MM.1S (cell line): ENCODE measurements at regions not wholly inside any gene's neighbourhood (a gene's known extent, or its start where the extent isn't known, plus 50 kb on each side); places are given as distances from the start of the nearest gene placed in this dataset.

Source experiments
- DNase-seq: peaks from one replicate; pipeline ENCODE4 v3.0.0-alpha.2; 2015
- H2AFZ ChIP-seq: fragments of 300-600 bp; sonication (generic); 2 replicates; pipeline ENCODE4 v1.6.0; 2016; ENCODE audit warnings: antibody characterized with exemption, low read length
- H3F3A ChIP-seq: fragments of 300-600 bp; sonication (generic); 2 replicates; pipeline ENCODE4 v1.6.1; 2016; ENCODE audit warnings: mild to moderate bottlenecking, antibody characterized with exemption, low read length, moderate library complexity, mixed read lengths; ENCODE audit not compliant: insufficient read depth
- H3K27ac ChIP-seq: fragments of 300-600 bp; sonication (generic); 2 replicates; pipeline ENCODE4 v1.5.1; 2016; ENCODE audit warnings: mild to moderate bottlenecking, low read length
- H3K27me3 ChIP-seq: fragments of 300-600 bp; sonication (generic); replicated peaks from 2 replicates; pipeline ENCODE4 v1.6.0; 2016; ENCODE audit warnings: low read length; ENCODE audit not compliant: insufficient read depth
- H3K36me3 ChIP-seq: fragments of 300-600 bp; sonication (generic); replicated peaks from 2 replicates; pipeline ENCODE4 v1.6.1; 2016; ENCODE audit warnings: mild to moderate bottlenecking, low read length, mixed read lengths; ENCODE audit not compliant: insufficient read depth
- H3K4me1 ChIP-seq: fragments of 300-600 bp; sonication (generic); 2 replicates; pipeline ENCODE4 v1.6.1; 2016; ENCODE audit warnings: low read length, mixed read lengths
- H3K4me2 ChIP-seq: fragments of 300-600 bp; sonication (generic); 2 replicates; pipeline ENCODE4 v1.6.0; 2016; ENCODE audit warnings: low read depth, low read length
- H3K4me3 ChIP-seq: fragments of 300-600 bp; sonication (generic); 2 replicates; pipeline ENCODE4 v1.5.1; 2016; ENCODE audit warnings: low read length, mixed read lengths
- H3K79me2 ChIP-seq: fragments of 300-600 bp; sonication (generic); 2 replicates; pipeline ENCODE4 v1.6.1; 2016; ENCODE audit warnings: mixed run types, low read length, mixed read lengths
- H3K9ac ChIP-seq: fragments of 300-600 bp; sonication (generic); 2 replicates; pipeline ENCODE4 v1.6.1; 2016; ENCODE audit warnings: low read length, mixed read lengths
- H3K9me2 ChIP-seq: fragments of 300-600 bp; sonication (generic); replicated peaks from 2 replicates; pipeline ENCODE4 v1.6.1; 2016; ENCODE audit warnings: mild to moderate bottlenecking, low read length, mixed read lengths; ENCODE audit not compliant: insufficient read depth
- H3K9me3 ChIP-seq: fragments of 300-600 bp; sonication (generic); replicated peaks from 2 replicates; pipeline ENCODE4 v1.6.1; 2016; ENCODE audit warnings: mild to moderate bottlenecking, low read length, mixed read lengths; ENCODE audit not compliant: insufficient read depth
- H4K20me1 ChIP-seq: fragments of 300-600 bp; sonication (generic); 2 replicates; pipeline ENCODE4 v1.6.1; 2016; ENCODE audit warnings: mild to moderate bottlenecking, low read length, moderate library complexity, mixed read lengths; ENCODE audit not compliant: insufficient read depth
- EZH2 ChIP-seq: fragments of 300-600 bp; sonication (generic); optimal IDR thresholded peaks from 2 replicates; pipeline ENCODE3; 2017; ENCODE audit warnings: low read depth, mild to moderate bottlenecking, antibody characterized with exemption, low read length, mixed read lengths
- EZH2phosphoT487 ChIP-seq: fragments of 300-600 bp; sonication (generic); IDR thresholded peaks from 2 replicates; pipeline ENCODE4 v1.6.1; 2018; ENCODE audit warnings: antibody characterized with exemption, low read length
- TF ChIP-seq, protein P1 (sequence below): fragments of 300-600 bp; sonication (generic); IDR thresholded peaks from 2 replicates; pipeline ENCODE4 v1.5.1; 2016; ENCODE audit warnings: antibody characterized with exemption, low read length, mixed read lengths

DNA sequence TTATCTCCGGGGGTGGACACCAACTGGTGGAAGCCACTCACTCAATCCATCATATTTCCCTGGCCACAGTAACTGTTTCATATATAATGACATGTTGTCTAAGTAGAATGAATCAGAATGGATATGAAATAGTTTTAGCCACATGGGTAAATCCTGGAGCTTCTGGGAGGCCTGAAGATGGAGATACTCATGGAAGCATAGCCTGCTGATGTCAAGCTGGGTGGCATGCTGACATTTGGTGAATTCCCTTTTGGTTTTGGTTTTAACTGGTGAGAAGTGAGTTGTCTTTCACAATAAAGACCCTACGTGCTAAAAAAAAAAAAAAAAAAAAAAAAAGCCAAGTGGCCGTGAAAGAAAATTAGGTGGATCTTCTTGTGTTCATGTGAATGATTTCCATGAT is 105.3 kb upstream of the ITGA6 start:
- Histone ChIP-seq H2AFZ (no peak overlapping the region), H3K4me1 (no peaks in the 10 kb centered on the region), H3K9me3 (no peaks in the 10 kb centered on the region), H3K9ac (no peak overlapping the region), H3K79me2 (no peaks in the 10 kb centered on the region), H3K4me2 (no peak overlapping the region), H3K27me3 (no peaks in the 10 kb centered on the region), H3K36me3 (no peaks in the 10 kb centered on the region), H3F3A (no peaks in the 10 kb centered on the region), H3K4me3 (no peak overlapping the region), H4K20me1 (no peaks in the 10 kb centered on the region), H3K9me2 (no peaks in the 10 kb centered on the region), H3K27ac (no peak overlapping the region)
- TF ChIP-seq EZH2, result no peak
- TF ChIP-seq, protein P1, sequence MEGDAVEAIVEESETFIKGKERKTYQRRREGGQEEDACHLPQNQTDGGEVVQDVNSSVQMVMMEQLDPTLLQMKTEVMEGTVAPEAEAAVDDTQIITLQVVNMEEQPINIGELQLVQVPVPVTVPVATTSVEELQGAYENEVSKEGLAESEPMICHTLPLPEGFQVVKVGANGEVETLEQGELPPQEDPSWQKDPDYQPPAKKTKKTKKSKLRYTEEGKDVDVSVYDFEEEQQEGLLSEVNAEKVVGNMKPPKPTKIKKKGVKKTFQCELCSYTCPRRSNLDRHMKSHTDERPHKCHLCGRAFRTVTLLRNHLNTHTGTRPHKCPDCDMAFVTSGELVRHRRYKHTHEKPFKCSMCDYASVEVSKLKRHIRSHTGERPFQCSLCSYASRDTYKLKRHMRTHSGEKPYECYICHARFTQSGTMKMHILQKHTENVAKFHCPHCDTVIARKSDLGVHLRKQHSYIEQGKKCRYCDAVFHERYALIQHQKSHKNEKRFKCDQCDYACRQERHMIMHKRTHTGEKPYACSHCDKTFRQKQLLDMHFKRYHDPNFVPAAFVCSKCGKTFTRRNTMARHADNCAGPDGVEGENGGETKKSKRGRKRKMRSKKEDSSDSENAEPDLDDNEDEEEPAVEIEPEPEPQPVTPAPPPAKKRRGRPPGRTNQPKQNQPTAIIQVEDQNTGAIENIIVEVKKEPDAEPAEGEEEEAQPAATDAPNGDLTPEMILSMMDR, result no peak
- TF ChIP-seq EZH2phosphoT487, result no peak
- DNase-seq, result no peak

DNA sequence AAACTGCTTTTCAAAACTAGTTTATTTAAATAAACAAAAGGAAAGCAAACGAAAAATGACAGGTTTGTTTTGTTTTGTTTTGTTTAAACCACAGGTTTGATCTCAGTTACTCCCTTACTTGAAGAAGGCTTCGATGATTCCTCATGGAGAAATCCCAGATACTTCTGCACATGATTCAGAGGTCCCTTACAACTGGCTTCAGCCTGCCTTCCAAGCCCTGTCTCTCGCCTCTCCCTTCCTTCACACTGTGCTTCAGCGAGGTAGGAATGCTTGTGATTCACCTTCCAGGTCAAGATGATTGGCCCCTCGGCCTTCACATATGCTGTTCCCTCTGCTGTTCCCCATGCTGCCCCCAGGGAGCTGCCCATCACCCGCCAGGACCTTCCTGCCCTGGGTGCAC is 104.1 kb upstream of the ITGA6 start:
- DNase-seq, result no peak
- Histone ChIP-seq H3K9me3 (no peaks in the 10 kb centered on the region), H3K27ac (no peak overlapping the region), H3K36me3 (no peaks in the 10 kb centered on the region), H3K79me2 (no peaks in the 10 kb centered on the region), H3K9me2 (no peaks in the 10 kb centered on the region), H3F3A (no peaks in the 10 kb centered on the region), H3K9ac (no peak overlapping the region), H3K4me1 (no peaks in the 10 kb centered on the region), H4K20me1 (no peaks in the 10 kb centered on the region), H2AFZ (no peak overlapping the region), H3K4me2 (no peak overlapping the region), H3K4me3 (no peak overlapping the region), H3K27me3 (no peaks in the 10 kb centered on the region)
- TF ChIP-seq, protein P1, result no peak
- no peak for TF ChIP-seq EZH2phosphoT487
- no peak for TF ChIP-seq EZH2

DNA sequence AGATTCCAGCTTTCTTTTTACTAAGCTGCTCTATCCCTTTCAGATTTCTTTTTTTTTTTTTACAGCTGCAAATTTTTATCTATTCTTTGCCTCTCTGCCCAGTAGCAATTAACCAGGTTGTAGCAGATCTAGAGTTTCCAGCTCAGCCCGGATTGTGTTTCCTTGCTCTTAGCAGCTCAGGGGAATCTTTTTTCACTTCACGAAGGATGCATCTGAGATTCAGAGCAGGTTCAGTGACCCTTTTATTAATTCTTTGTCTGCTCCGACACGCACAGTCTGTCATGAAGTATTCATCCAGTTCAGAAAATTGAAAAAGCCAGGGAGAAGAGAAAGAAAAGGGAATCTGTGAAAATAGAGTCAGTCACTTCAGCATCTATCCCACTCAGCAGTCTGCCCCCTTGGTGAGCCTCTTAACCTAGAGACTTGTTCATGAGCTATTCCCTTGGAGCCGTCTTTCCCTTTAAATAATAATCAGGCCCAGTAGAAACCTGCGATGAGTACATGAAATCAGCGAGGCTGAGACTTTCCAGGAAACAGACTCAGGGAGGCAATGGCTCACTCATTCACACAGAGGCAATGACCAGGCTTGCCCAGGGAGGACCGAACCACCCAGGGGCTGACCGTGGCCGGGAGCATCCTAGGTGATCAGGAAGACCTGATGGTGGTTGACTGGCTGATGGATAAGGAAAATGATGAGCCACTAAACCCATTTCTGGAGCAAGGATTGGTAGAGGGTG is 103.4 kb upstream of the ITGA6 start:
- Histone ChIP-seq H3K79me2 (no peaks in the 10 kb centered on the region), H4K20me1 (no peaks in the 10 kb centered on the region), H3K9ac (no peak overlapping the region), H3K9me2 (no peaks in the 10 kb centered on the region), H3K27me3 (no peaks in the 10 kb centered on the region), H3K36me3 (no peaks in the 10 kb centered on the region), H3K4me3 (no peak overlapping the region), H3K4me2 (no peak overlapping the region), H3K27ac (no peak overlapping the region), H3K4me1 (no peaks in the 10 kb centered on the region), H3K9me3 (no peaks in the 10 kb centered on the region), H3F3A (no peaks in the 10 kb centered on the region), H2AFZ (no peak overlapping the region)
- no peak for DNase-seq
- TF ChIP-seq EZH2phosphoT487, result no peak
- no peak for TF ChIP-seq EZH2
- TF ChIP-seq, protein P1, result no peak
